GM18502 (cell line): ENCODE measurements at regions not wholly inside any gene's neighbourhood (a gene's known extent, or its start where the extent isn't known, plus 50 kb on each side); places are given as distances from the start of the nearest gene placed in this dataset.
"Not testable (repeated sequence)": the region's sequence is repeated elsewhere in the genome, so short reads cannot be mapped to it uniquely, and the experiment has no call there.

ENCODE experiments used
- ATAC-seq: cut with Tn5 transposase; IDR thresholded peaks from one replicate; pipeline ENCODE4 v1.9.1; 2021; ENCODE audit warnings: mild to moderate bottlenecking; ENCODE audit not compliant: unreplicated experiment, poor library complexity

DNA sequence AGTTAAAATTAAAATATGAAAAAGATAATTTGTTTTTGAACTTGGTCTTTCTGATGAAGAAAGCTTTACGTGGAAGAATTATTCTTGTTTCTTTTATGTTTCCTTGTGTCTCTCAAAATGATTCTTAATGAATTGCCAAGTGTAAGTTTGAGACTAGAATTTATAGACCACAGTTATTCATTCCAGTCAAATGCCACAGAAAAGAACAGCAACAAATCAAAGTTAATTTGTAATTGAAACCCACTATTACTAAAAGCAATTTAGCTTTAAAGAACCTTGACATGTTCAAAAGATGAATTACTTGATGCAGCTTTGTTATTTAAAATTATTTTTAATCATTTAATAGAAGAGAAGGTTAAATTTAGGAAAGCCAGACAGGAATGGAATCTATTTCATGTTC is 1277.7 kb upstream of the NUDT12 start:
- ATAC-seq = no peak

DNA sequence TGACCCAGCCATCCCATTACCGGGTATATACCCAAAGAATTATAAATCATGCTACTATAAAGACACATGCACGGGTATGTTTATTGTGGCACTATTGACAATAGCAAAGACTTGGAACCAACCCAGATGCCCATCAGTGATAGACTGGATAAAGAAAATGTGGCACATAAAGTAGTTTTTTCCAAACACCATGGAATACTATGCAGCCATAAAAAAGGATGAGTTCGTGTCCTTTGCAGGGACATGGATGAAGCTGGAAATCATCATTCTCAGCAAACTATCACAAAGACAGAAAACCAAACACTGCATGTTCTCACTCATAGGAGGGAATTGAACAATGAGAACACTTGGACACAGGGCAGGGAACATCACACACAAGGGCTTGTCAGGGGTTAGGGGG is 1268.9 kb upstream of the NUDT12 start:
- not testable (repeated sequence) for ATAC-seq

DNA sequence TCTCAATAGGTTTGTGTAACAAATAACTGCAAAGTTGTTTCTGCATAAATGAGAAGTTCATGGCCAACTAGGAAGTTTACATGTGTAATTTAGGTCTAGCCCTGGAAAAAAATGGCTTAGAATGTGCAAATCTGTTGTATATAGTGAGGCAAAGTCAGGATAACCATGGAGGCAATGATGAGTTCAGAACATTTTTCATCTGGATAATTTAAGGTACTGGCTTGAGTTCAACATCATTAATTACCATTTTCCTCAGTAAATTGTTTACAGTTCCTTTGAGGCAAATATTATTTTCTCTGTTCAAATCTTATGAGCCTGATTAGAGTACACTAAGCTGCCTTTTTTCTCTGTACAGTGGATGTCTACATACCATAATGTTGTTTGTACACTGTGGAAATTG is 1259.0 kb upstream of the NUDT12 start:
- ATAC-seq = no peak

DNA sequence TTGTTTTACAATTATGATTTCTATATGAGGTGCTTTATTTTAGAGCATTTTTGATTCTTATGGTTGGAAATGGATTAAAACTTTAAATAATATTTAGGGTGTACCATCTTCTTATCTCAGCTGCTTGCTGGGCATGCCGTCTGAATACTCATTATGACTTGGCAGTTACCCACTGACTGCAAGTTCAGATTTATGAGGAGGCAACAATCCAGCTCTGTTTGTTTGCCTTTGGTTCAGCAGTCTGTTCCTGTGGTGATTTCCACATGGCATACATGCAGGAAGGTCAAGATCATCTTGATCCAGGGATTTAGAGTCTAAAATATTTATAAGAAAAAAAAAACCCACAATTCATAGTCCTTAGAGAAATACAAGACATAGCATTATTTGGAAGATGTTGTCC is 1254.5 kb upstream of the NUDT12 start:
- no peak for ATAC-seq

DNA sequence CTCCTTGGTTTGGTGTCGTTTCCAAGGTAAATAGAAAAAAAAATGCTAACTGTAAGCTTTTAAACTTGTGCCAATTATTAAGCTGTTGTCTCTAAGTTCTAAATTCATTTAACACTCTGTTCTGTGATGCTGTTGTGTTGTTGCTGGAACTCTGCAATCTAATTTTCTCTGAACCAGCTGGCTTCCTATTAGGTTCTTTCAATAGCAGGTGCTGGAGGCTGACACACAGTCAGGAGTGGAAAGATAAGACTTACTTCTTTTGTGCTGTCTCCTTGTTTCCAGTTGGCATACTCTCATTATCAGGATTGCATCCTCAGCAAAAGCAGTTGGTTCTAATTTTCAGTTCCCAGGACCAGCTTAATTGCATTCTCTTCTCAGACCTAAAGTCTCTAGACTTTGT is 1252.6 kb upstream of the NUDT12 start:
- ATAC-seq = no peak

DNA sequence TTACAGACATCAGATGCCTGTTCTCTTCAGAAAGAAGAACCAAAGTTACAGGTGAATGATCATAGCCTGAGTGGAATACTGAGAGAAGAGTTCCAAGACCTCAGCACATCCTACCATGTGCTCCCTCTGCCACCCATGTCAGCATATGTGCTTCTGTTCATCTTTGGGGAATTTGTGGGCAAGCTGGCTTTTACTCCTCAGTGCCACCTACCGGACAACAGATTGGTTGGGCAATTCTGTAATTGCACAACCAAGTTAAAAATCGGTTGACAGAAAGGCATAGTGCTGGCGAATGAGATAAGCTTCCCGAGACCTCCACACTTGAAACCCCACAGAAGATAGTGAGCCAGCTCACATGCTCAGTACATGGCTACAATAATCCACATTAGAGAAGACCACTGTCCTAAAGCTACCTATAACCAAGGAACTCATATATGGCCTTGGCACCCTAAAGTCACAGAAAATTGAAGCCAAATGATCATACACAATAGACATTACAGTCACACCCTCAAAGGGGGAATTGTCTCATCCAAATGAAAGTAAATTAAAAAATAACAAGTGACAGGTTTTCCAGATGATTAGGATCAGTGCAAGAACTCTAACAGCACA is 1238.0 kb upstream of the NUDT12 start:
- ATAC-seq = no peak

DNA sequence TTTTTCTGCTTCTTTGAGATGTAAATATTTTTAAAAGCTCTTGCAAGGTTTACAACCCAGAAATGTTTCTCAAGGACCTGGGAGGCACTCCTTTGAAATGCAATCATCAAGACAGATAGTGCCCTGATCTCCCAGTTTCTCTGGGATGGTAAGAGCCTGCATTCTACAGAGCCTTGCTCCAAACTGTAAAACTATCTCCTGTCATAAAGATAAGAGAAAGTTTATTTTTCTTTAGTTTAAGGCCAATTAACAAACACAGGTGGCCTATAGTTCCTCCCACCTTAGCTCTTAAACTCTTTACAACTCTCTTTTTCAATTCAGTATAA is 1231.1 kb upstream of the NUDT12 start:
- no peak for ATAC-seq

DNA sequence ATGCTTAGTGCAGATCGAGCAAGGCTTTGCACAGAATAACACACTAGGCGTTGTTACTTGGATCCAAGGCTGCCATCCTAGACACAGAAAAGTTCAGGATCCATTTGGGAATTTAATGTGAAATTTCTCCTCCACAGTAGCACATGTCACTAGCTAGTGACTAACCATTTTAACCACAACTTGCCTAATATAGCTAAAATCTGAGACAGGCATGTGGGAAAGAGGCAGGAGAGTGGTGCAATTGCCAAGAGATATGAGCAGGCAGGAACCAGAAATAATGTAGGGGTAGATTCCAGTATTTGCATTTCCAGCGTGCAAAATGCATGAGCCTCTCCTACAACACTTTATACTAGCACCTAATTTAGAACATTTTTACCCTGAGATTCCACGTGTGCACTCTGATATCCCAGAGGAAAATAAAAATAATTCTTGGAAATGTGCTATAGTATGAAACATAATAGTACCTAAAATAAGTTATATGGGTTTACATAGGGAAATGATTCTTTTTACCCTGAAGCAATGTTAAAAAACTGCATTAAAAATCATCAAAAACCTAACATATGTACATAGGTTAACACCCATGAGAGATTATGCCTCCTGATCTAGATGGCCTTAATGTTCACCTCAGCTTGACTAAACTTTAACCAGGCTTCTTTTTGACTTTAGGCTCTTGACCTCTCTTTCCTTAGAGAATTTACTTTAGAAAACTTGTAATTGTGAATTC is 1230.6 kb upstream of the NUDT12 start:
- no peak for ATAC-seq

DNA sequence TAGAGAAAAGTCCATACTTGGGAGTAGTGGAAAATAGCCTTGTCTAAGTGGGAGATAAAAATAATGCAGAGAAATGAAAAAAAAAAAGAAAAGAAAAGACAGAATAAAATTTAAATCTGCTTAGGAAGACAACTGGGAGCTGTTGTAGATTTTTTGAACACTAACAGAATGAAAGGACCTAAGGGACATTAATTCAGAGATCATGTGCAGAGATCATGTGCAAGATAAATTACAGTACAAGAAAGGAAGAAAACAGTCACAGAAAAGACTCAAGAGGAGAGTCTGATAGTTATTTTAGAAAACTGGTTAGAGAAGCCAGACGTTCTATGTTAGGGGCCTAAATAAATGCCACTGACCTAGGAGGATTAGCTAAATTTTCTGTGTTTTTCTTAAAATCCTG is 1226.8 kb upstream of the NUDT12 start:
- ATAC-seq = no peak

DNA sequence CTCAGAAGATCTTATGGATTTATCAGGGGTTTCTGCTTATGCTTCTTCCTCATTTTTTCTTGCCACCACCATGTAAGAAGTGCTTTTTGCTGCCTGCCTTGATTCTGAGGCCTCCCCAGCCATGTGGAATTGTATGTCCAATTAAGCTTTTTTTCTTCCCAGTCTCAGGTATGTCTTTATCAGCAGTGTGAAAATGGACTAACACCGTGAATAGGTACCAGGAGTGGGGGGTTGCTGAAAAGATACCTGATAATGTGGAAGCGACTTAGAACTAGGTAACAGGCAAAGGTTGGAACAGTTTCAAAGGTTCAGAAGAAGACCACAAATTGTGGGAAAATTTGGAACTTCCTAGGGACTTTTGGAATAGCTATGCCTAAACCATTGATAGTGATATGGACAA is 1222.5 kb upstream of the NUDT12 start:
- ATAC-seq = no peak

DNA sequence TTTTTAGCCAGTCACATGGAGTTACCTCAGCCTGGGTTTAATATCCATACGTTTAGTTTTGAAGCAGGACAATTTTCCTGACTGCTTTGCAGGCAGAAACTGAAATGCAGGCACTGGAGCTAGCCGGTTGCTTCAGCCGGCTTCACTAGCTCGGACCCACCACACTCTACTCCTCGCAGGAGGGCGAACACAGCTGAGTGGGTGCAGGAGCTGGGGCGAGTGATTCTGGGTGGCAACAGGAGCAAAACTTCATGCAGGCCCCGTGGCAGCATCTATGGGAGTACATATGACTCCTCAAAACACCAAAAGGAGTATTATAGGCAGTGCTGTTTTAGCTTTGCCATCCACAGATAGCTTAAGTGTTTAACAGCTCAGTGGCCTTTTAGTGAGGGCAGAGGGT is 1211.8 kb upstream of the NUDT12 start:
- no peak for ATAC-seq

DNA sequence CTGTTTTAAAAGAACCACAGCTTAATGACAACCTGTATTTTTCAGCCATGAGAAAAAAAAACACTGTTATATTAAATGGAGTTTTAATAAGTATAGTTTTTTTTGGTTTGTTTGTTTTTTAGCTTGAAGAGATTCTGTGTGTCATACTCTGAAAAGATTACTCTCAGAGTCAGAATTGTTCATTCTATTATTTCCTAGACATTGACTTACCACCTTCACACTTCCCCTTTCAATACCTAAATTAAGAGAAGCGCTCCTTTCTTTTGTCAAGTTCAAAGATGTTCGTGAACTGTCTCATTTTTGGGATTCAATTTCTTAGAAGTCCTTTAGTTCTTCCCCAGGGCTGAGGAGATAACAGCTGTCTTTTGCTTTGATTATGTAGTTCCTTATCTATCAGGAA is 1201.6 kb upstream of the NUDT12 start:
- ATAC-seq = no peak

DNA sequence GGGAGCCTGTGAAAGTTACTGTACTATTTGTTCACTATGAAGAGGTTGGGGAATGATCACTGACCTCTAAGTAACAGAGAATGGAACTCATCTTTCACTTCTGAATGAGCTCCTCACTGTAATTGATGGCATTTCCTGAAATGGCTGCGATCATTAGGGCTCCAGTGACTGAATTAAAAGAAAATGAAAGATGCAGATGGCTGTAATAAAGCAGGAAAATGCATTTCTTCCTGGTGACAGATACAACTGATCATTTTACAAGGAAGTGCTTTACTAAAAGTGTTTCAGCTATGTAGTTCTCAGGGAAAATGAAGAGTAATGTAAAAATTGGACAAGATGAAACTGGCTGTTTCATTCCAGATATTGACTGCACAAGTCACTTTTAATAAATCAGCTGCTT is 1200.6 kb upstream of the NUDT12 start:
- ATAC-seq = no peak

DNA sequence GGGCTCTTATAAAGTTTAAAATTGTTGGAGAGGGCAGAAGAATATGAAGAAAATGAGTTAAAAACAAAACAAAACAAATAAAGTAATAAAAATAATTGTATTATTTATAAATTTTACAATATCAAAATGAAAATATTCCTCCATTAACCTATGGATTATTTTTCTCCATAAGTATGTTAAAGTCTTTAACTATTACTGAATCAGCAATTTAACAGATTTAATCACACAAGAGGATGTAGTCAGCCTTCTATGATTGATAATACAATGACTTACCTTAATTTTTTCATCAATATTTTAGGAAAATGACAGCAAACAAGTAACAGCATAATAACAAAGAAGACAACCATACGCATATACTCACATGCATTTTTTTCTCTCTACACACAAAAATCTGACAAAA is 1195.3 kb upstream of the NUDT12 start:
- ATAC-seq = no peak

DNA sequence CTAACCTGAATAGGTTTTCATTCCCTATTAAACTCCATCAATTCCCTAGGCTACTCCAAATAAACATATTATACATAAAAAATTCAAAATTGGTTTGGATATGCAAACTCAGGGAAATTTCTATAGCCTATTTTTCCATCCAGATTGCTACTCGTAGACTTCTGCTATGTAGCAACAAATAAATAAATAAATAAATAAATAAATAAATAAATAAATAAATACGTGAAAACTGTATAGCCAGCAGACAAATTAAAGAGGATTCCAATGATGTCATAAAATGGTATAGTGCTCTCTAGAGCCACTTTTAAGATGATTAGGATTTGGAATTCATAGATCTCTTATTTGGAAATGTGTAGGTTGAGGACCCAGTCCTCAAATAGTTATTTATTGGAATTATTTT is 1193.2 kb upstream of the NUDT12 start:
- no peak for ATAC-seq

DNA sequence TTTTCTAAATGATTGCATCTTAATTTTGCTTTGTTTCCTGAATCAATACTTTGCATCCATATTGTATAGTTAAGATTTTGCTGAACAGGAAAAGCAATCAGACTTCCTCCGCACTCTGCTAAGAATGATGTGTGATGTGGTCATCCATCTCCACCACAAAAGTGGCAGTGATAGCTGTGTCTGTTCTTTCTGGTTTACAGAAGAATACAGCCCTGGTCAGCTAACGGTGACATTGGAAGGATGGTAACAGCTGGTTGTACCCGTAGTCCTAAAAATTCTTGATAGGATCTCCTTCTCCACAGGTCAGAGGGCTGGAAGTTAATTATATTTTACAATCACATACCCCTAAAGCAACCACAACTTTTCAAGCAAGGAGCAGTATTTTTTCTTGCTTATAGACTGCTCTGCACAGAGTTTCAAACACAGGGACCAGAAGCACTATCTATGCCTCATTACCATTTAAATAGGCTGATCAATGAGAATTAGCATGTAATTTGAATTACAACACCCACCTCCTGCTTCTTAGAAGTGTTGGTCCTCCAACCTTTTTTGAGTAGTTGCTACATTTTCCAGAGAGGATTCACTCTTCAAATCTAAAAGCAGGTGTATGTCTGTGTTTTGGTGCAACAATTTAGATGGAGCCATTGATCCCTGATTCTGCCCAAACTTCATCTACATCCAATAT is 1191.9 kb upstream of the NUDT12 start:
- no peak for ATAC-seq

DNA sequence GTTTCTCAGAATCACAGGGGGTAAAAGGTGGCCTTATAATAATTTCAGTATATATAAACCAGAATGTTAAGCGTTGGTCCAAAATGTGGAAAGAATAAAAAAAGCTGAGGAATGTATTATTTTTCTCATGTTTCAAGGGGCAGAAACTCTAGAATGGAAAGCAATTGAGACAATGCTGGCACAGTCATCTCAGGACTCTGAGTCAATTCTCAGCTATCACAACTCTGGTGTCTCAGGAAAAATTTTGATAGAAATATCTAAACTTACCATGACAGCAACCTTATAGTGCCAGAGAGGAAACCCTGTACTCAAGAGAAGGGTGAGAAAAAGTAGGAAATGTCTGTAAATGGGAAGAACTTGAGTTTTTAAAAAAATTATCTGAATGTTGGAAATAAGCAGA is 1189.4 kb upstream of the NUDT12 start:
- no peak for ATAC-seq

DNA sequence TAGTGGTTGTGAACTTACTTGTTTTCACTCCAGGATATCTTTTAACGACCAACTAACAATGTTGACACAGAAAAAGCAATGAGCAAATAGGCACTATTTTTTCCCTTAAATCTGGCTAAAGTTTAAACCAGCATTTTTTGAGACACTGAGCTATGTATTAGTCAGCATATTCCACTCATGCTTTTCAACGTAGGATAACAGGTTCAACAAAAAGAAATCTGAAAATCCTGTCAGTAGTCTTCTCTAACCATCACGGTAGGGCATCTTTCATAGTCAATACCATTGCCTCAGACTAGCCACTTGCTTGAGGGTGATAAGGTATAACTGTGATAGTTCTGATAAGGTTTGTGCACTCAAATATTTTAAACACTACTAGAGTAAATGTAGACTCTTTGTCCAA is 1177.3 kb upstream of the NUDT12 start:
- ATAC-seq = no peak

DNA sequence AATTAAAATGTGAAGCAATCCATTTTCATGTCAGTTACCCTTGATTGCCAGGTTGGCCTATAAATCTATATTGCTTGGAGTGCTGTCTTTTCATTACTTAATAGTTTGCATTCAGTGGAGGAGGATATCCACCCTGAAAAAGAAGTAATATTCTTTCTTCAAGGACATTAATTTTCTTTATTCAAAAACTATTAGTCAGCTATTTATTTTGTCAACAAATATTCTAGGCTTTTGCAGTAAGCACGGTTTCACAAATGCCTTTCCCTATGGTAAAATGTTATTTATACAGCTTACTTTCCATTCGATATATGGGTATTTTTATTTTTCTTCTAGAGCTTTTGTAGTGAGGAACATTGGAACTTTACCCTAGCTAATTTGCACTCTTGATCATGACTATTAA is 1176.9 kb upstream of the NUDT12 start:
- no peak for ATAC-seq

DNA sequence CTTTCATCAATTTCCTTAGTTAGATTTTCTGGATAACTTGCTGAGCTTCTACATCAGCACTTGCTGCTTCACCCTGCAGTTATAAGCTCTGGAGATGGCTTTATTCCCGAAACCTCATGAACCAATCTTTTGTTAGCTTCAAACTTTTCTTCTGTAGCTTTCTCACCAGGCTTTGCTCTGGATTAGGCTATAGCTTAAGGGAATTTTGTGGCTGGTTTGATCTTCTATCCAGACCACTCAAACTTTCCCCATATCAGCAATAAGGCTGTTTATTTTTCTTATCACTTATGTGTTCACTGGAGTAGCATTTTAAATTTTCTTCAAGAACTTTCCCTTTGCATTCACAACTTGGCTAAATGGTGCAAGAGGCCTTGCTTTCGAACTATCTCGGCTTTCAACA is 1173.5 kb upstream of the NUDT12 start:
- ATAC-seq = no peak

DNA sequence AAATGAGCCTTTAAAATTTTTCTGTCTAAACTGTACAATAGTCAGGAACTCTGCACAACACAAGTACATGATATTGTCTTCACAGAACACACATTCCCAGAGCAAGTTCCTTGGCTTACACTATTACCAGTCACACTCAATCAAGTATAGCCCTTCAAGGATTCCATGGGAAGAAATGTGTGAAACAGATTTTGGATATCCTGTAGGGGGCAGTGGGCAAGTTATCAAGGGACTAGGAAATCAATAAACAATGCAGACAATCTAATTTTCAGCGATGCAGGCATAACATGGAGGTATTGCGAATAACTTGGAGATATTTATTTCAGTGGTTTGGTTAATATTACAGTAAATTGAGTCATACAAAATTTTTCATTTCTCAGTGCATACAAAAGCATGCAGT is 1171.5 kb upstream of the NUDT12 start:
- ATAC-seq = no peak

DNA sequence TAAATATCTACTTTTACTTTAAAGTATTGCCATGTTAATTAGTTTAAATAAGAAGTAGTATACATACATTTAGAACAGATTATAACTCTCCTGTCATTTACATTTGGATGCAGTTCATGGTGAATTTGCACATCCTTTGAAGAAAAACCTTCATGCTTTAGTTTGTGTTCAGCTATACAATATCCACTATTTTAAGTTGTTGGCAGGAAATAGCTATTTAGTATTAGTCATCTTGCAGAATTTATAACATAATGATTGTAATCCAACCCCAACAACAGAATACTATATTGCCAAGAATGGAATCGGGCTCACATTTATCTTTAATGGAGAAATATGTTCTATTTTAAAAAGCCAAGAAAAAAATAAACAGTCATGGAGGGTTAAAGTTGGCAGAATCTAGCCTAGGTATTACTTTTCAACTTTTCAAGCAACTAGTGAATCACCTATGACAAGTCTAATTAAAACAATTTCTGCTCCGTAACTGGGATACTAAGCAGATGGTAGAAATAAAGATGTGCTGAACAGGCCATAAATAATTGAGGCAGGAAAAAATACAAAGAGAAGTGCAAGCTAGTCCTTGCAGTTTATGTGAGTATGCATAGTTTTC is 1170.6 kb upstream of the NUDT12 start:
- no peak for ATAC-seq
